HepG2 (cell line): ENCODE measurements at regions not wholly inside any gene's neighbourhood (a gene's known extent, or its start where the extent isn't known, plus 50 kb on each side); places are given as distances from the start of the nearest gene placed in this dataset.

Experiments used
- ATAC-seq: fragments of 200-7000 bp; cut with Tn5 transposase; 3 replicates; pipeline ENCODE4 v1.9.1; 2020; ENCODE audit warnings: mild to moderate bottlenecking, moderate library complexity
- BruUV-seq: library from RNA; stranded (reverse); fragments of 400-500 nt; replicated peaks from 2 replicates; lab custom pipeline; 2021; lab: Mats Ljungman, UMichigan
- CTCF ChIA-PET: fragments of 300-600 bp; formaldehyde crosslinking; extraction: SDS; loops from one replicate; lab custom pipeline; 2021; ENCODE audit warnings: low total read pairs, inconsistent platforms, low intra/inter-chr PET ratio; lab: Yijun Ruan, JAX
- POLR2A ChIA-PET: fragments of 350-600 bp; sonication (Branson Sonifier 250); formaldehyde crosslinking; loops from one replicate; lab custom pipeline; 2020; ENCODE audit warnings: antibody characterized with exemption, inconsistent platforms; lab: Yijun Ruan, JAX
- DNase-seq: peaks from one replicate; pipeline ENCODE4 v3.0.0-alpha.2; 2015; ENCODE audit warnings: low spot score
- FAIRE-seq: peaks from 3 replicates; lab custom pipeline; 2011; peaks lifted over from hg19 to GRCh38; lab: Jason Lieb, UNC
- H2AFZ ChIP-seq: one replicate; pipeline ENCODE4 v1.6.1; 2011; ENCODE audit warnings: low read length, inconsistent platforms
- H3K27ac ChIP-seq: fragments of 300-600 bp; 3 replicates; pipeline ENCODE4 v1.8.0; 2011; ENCODE audit warnings: mixed run types, mild to moderate bottlenecking, mixed read lengths, low read length, inconsistent platforms; ENCODE audit not compliant: insufficient read depth; ENCODE audit errors: extremely low read length
- H3K27me3 ChIP-seq, 2 experiments: fragments of 200-600 bp in 1 of 2; 2 replicates in 1 of 2; 3 replicates in 1 of 2; pipeline versions ENCODE4 v1.6.0 to v1.8.0; 2011; ENCODE audit warnings: low read length in 2 of 2, mild to moderate bottlenecking in 2 of 2, moderate library complexity in 2 of 2, inconsistent platforms in 1 of 2; ENCODE audit not compliant: insufficient read depth in 2 of 2, control insufficient read depth in 1 of 2
- H3K36me3 ChIP-seq, 2 experiments: fragments of 200-600 bp in 1 of 2; replicated peaks in 1 of 2; 2 replicates in 1 of 2; 3 replicates in 1 of 2; pipeline versions ENCODE4 v1.5.1 to v1.8.0; 2011; ENCODE audit warnings: low read length in 2 of 2, inconsistent platforms in 1 of 2; ENCODE audit not compliant: insufficient read depth in 2 of 2, control insufficient read depth in 1 of 2
- H3K4me1 ChIP-seq: 2 replicates; pipeline ENCODE4 v1.5.1; 2012; ENCODE audit warnings: low read length, inconsistent platforms; ENCODE audit not compliant: insufficient read depth
- H3K4me2 ChIP-seq: 2 replicates; pipeline ENCODE4 v1.6.0; 2011; ENCODE audit warnings: low read depth, low read length, inconsistent platforms
- H3K4me3 ChIP-seq, 3 experiments: fragments of 200-600 bp in 1 of 3; sonication (generic), shearing (Covaris generic) in 1 of 3; replicated peaks in 1 of 3; 2 replicates each; pipeline ENCODE4 v1.5.1; 2011 to 2016; ENCODE audit warnings: low read length in 3 of 3, inconsistent platforms in 2 of 3, low read depth in 2 of 3, mild to moderate bottlenecking in 2 of 3, control low read depth in 1 of 3, mixed read lengths in 1 of 3; ENCODE audit not compliant: insufficient read depth in 1 of 3
- H3K79me2 ChIP-seq: one replicate; pipeline ENCODE4 v1.6.1; 2011; ENCODE audit warnings: low read length, inconsistent platforms; ENCODE audit not compliant: insufficient read depth
- H3K9ac ChIP-seq: 2 replicates; pipeline ENCODE4 v1.6.0; 2011; ENCODE audit warnings: mild to moderate bottlenecking, low read depth, low read length, inconsistent platforms; ENCODE audit not compliant: insufficient read depth
- H3K9me3 ChIP-seq: 2 replicates; pipeline ENCODE4 v1.5.1; 2012; ENCODE audit warnings: mild to moderate bottlenecking, low read length
- H4K20me1 ChIP-seq: 2 replicates; pipeline ENCODE4 v1.6.0; 2011; ENCODE audit warnings: inconsistent platforms, mild to moderate bottlenecking, low read length, moderate library complexity; ENCODE audit not compliant: insufficient read depth
- CREB1 ChIP-seq, 2 experiments: fragments of 450-650 bp in 1 of 2; IDR thresholded peaks; 2 replicates each; pipeline ENCODE4 v1.6.1; 2016 to 2017; ENCODE audit warnings: control low read depth in 1 of 2, mild to moderate bottlenecking in 1 of 2, missing compliant biosample characterization in 1 of 2, missing genetic modification characterization in 1 of 2
- CREM ChIP-seq, 2 experiments: sonication (generic) in 1 of 2; formaldehyde crosslinking in 1 of 2; IDR thresholded peaks; 2 replicates each; pipeline versions ENCODE4 v1.4.0 to v1.6.1; 2016 to 2020; ENCODE audit warnings: antibody characterized with exemption in 1 of 2, mild to moderate bottlenecking in 1 of 2, missing genetic modification reagents in 1 of 2
- FLYWCH1 ChIP-seq: sonication (generic); formaldehyde crosslinking; IDR thresholded peaks from 2 replicates; pipeline ENCODE4 v1.8.1; 2023; ENCODE audit warnings: mild to moderate bottlenecking, missing genetic modification reagents
- HNF4A ChIP-seq: sonication (generic); formaldehyde crosslinking; IDR thresholded peaks from 2 replicates; pipeline ENCODE4 v1.4.0; 2020; ENCODE audit warnings: missing genetic modification reagents
- MYPOP ChIP-seq: sonication (generic); formaldehyde crosslinking; IDR thresholded peaks from 2 replicates; pipeline ENCODE4 v1.8.1; 2023; ENCODE audit warnings: mild to moderate bottlenecking, moderate library complexity, missing genetic modification reagents
- PLRG1 ChIP-seq: fragments of 450-650 bp; conservative IDR thresholded peaks from 2 replicates; pipeline ENCODE4 v1.6.1; 2016
- SP4 ChIP-seq: sonication (generic); formaldehyde crosslinking; IDR thresholded peaks from 2 replicates; pipeline ENCODE4 v1.8.1; 2023; ENCODE audit warnings: mild to moderate bottlenecking, missing genetic modification reagents
- ZBTB7A ChIP-seq: sonication (generic); formaldehyde crosslinking; IDR thresholded peaks from 2 replicates; pipeline ENCODE4 v1.8.0; 2022; ENCODE audit warnings: mild to moderate bottlenecking, missing genetic modification reagents
- ZKSCAN8 ChIP-seq: IDR thresholded peaks from 2 replicates; pipeline ENCODE4 v1.6.1; 2016; ENCODE audit warnings: borderline replicate concordance, missing genetic modification reagents, missing compliant biosample characterization
- ZNF124 ChIP-seq: sonication (generic); formaldehyde crosslinking; IDR thresholded peaks from 2 replicates; pipeline ENCODE4 v1.4.0; 2020; ENCODE audit warnings: missing genetic modification reagents
- ZNF326 ChIP-seq: sonication (generic); formaldehyde crosslinking; IDR thresholded peaks from 2 replicates; pipeline ENCODE4 v1.4.0; 2020; ENCODE audit warnings: missing genetic modification reagents, borderline replicate concordance
- ZNF678 ChIP-seq: sonication (generic); formaldehyde crosslinking; IDR thresholded peaks from 2 replicates; pipeline ENCODE4 v1.4.0; 2020; ENCODE audit warnings: mild to moderate bottlenecking, missing genetic modification reagents
- WGBS: methylation state at CpG from one replicate; pipeline ENCODE4 v1.1.6; 2017; ENCODE audit warnings: low lambda C conversion rate; 5-methylcytosine and 5-hydroxymethylcytosine counted together
- in situ Hi-C: cut with HindIII; loops from 2 replicates; pipeline ENCODE4 v1.10.0; 2017; ENCODE audit warnings: low pct_unique_long_range_greater_than_20kb; ENCODE audit not compliant: extremely low pct_ligation_motif_present
- intact Hi-C: fragments of 100-400 bp; cut with micrococcal nuclease; formaldehyde crosslinking; loops from one replicate; pipeline ENCODE4 v1.10.0; 2022; ENCODE audit not compliant: unreplicated experiment
- TF ChIP-seq, protein P1 (sequence below): IDR thresholded peaks from 2 replicates; pipeline ENCODE4 v1.6.1; 2016; ENCODE audit warnings: mild to moderate bottlenecking, missing biosample characterization, missing genetic modification reagents
- TF ChIP-seq, protein P2 (sequence below): sonication (generic); formaldehyde crosslinking; IDR thresholded peaks from 2 replicates; pipeline ENCODE4 v1.5.0; 2020; ENCODE audit warnings: mild to moderate bottlenecking, missing genetic modification reagents

- no peaks in the 10 kb centered on the region for H3K9me3 ChIP-seq
- in situ Hi-C loops, result no loop called here
- no peak overlapping the region for H2AFZ ChIP-seq
- BruUV-seq, result no TSS peak
- no peak for DNase-seq
- no peaks in the 10 kb centered on the region for H4K20me1 ChIP-seq
- FAIRE-seq, result no peak
- ATAC-seq, result no peak
- intact Hi-C loops, result loop anchor here (2.0 kb wide), 1 partner anchor 75 kb away; no protein-coding TSS in a partner anchor
- H3K4me1 ChIP-seq, result peaks cover 18% of the 10 kb centered on the region; the same call in 1 of the 2 replicates
- no peaks in the 10 kb centered on the region for H3K79me2 ChIP-seq
- H3K36me3 ChIP-seq, result no peaks in the 10 kb centered on the region
- CTCF ChIA-PET, result no interaction called here
- TF ChIP-seq ZNF326 (CRISPR knock-in tag) (no peak), CREB1 (IDR thresholded peaks at IDR 0.05) (peak; percentile 57; the same call in 1 of the 2 replicates), CREB1 (CRISPR knock-in tag; IDR thresholded peaks at IDR 0.05) (no peak)
- TF ChIP-seq, all 625 proteins: peak for 1
- H3K27ac ChIP-seq, result no peak overlapping the region
- 0% methylated on average over 2 of the region's 2 CpGs for WGBS
- no peak overlapping the region for H3K4me3 ChIP-seq
- H3K9ac ChIP-seq, result no peak overlapping the region
- H3K4me2 ChIP-seq, result no peak overlapping the region
- POLR2A ChIA-PET, result no interaction called here
- no peaks in the 10 kb centered on the region for H3K27me3 ChIP-seq
Observed at GRCh38 chr18:41647914-41648313, 307.1 kb upstream of the PIK3C3 start.

- no peak overlapping the region for H3K9ac ChIP-seq
- no peaks in the 10 kb centered on the region for H3K9me3 ChIP-seq
- in situ Hi-C loops, result no loop called here
- intact Hi-C loops, result loop anchor here (2.0 kb wide), 1 partner anchor 74 kb away; no protein-coding TSS in a partner anchor
- H4K20me1 ChIP-seq, result no peaks in the 10 kb centered on the region
- H3K79me2 ChIP-seq, result no peaks in the 10 kb centered on the region
- DNase-seq (no peak), ATAC-seq (peak; percentile 98), FAIRE-seq (no peak)
- H3K4me2 ChIP-seq, result peak overlapping the region; percentile 14; the same call in 1 of the 2 replicates
- ChIA-PET CTCF (no interaction called here), POLR2A (no interaction called here)
- BruUV-seq, result no TSS peak
- 18% methylated on average over 11 of the region's 11 CpGs for WGBS
- H3K27me3 ChIP-seq, result no peaks in the 10 kb centered on the region
- H3K4me1 ChIP-seq, result peaks cover 18% of the 10 kb centered on the region; the same call in 1 of the 2 replicates
- no peaks in the 10 kb centered on the region for H3K36me3 ChIP-seq
- no peak overlapping the region for H3K4me3 ChIP-seq
- H2AFZ ChIP-seq, result no peak overlapping the region
- H3K27ac ChIP-seq, result no peak overlapping the region
- TF ChIP-seq SP4 (CRISPR knock-in tag) (no peak), PLRG1 (no peak), ZKSCAN8 (CRISPR knock-in tag) (no peak), MYPOP (CRISPR knock-in tag) (no peak), ZBTB7A (CRISPR knock-in tag) (no peak), ZNF124 (CRISPR knock-in tag) (no peak), ZNF678 (CRISPR knock-in tag) (no peak), FLYWCH1 (CRISPR knock-in tag) (no peak), CREM (IDR thresholded peaks at IDR 0.05) (no peak), CREM (CRISPR knock-in tag; IDR thresholded peaks at IDR 0.05) (no peak), HNF4A (CRISPR knock-in tag) (peak; percentile 59; the same call in 1 of the 2 replicates)
- TF ChIP-seq, protein P1, sequence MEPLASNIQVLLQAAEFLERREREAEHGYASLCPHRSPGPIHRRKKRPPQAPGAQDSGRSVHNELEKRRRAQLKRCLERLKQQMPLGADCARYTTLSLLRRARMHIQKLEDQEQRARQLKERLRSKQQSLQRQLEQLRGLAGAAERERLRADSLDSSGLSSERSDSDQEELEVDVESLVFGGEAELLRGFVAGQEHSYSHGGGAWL (CRISPR knock-in tag), result no peak
- TF ChIP-seq, protein P2, sequence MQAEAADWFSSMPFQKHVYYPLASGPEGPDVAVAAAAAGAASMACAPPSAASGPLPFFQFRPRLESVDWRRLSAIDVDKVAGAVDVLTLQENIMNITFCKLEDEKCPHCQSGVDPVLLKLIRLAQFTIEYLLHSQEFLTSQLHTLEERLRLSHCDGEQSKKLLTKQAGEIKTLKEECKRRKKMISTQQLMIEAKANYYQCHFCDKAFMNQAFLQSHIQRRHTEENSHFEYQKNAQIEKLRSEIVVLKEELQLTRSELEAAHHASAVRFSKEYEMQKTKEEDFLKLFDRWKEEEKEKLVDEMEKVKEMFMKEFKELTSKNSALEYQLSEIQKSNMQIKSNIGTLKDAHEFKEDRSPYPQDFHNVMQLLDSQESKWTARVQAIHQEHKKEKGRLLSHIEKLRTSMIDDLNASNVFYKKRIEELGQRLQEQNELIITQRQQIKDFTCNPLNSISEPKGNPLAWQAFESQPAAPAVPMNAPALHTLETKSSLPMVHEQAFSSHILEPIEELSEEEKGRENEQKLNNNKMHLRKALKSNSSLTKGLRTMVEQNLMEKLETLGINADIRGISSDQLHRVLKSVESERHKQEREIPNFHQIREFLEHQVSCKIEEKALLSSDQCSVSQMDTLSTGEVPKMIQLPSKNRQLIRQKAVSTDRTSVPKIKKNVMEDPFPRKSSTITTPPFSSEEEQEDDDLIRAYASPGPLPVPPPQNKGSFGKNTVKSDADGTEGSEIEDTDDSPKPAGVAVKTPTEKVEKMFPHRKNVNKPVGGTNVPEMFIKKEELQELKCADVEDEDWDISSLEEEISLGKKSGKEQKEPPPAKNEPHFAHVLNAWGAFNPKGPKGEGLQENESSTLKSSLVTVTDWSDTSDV, result no peak
Observed at GRCh38 chr18:41646915-41647620, 308.0 kb upstream of the PIK3C3 start.
